Posterior cingulate gyrus (tissue), 11 donors: ENCODE measurements at regions not wholly inside any gene's neighbourhood (a gene's known extent, or its start where the extent isn't known, plus 50 kb on each side); places are given as distances from the start of the nearest gene placed in this dataset.
"Not testable (repeated sequence)": the region's sequence is repeated elsewhere in the genome, so short reads cannot be mapped to it uniquely, and the experiment has no call there.

Experiments
- DNase-seq, 10 donors: peaks; one replicate each; pipeline versions ENCODE4 v3.0.0 to v3.0.0-alpha.2; 2020 to 2021; ENCODE audit warnings: mixed read lengths in 3 of 10
- intact Hi-C: fragments of 100-400 bp; cut with DNase I; formaldehyde crosslinking; loops from one replicate; pipeline ENCODE4 v1.15.1; 2023

GRCh38 chr6:125421836-125422235 is 120.1 kb upstream of the HDDC2 start:
- peak in 6 of 10 donors; percentile 12 to 74 (median 38) for DNase-seq
- intact Hi-C loops = no loop called here

GRCh38 chr6:125423047-125423446 is 121.3 kb upstream of the HDDC2 start:
- intact Hi-C loops = no loop called here
- DNase-seq = no peak

DNA sequence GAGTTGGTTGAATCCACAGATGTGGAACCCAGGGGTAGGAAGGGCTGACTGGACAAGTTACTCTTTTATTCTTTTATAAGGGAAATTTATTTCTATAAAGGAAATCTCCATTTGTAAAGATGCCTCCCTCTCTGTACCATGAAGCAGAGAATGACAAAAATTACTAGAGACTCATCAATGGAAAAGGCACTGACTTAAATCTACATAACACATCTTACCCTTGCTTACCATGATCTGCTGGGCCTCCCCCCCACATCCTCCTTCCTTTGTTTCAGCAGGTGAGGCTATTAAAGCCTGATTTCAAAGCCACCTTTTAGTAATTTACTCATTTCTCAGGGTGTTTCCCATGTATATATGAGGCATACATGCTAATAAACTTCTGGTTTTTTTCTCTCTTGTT is 130.2 kb upstream of the HDDC2 start:
- no peak for DNase-seq
- intact Hi-C loops = no loop called here

DNA sequence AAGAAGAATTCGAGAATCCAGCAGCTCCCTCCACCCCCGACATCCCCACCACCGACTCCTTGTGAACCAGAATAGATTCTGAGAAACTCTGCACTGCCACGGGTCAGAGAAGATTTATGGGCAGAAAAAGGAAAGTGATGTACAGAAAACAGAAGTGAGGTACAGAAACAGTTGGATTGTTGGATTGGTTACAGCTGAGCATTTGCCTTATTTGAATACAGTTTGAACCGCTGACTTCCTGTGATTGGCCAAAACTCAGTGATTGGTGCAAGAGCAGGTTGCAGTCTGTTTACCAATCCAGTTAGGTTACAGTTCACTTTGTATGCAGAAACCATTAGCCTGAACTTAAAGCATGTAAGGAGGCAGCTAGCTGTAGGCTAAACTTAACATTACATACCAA is 131.2 kb upstream of the HDDC2 start:
- intact Hi-C loops = no loop called here
- DNase-seq = no peak

GRCh38 chr6:125434760-125435159 is 133.0 kb upstream of the HDDC2 start:
- intact Hi-C loops = no loop called here
- no peak for DNase-seq

DNA sequence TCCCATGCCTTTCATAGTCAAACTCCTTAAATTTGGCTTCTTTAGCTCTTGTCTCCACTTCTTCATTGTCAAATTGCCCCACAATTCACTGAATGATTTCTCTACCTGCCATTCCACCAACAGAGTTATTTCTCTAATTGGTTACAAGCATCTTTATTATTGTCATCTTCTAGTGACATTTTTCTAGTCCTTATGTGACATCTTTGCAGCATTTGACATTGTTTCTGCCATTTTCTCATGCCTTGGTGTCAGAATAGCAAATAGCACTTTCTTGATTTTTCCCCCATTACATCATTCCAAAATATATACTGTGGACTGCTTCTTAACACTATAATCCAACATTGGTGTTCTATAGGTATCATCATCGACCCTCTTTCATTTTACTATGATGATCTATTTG is 137.7 kb upstream of the HDDC2 start:
- no peak for DNase-seq
- intact Hi-C loops = no loop called here

DNA sequence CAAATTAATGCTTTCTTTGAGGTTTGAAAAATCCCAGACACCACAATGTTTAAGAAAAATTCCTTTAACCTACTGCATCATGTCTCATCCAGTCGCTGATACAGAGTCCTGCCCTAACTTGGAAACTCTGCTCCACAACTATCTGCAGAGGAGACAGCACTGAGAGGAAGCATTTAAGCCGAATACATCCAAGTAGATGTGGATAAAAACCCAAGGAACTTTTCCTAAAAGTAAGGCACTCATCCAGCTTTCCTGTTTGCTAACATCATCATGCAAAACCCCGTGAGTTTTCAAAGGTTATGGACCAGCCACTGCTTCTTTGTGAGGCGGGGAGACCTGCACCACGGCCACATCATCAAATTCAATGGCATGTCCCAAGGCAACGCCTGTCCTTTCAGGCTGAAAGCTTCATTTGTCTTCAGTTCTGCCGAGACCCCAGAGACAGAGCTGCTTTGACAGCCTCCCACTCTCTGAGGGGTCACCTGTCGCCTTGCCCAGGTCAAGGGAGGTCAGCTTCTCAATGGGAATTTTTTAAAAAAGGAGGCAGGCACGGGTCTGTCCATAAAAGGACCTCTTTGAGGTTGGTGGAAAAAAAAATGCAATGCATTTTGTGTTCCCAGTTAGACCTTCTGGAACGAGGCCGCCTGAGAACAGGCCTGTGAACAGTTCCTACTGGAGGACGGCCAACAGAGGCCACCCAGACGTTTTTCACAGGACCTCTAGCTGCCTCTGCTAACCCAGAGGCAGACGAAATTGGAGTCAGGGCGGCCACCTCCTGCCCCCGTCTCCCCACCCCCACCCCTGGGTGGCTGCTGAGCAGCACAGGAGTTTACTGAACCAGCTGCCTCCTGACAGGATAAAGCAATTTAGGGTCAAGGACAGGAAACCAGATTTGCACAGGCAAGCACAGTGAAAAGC is 142.5 kb upstream of the HDDC2 start:
- peak in 1 of 10 donors; percentile 61 for DNase-seq
- intact Hi-C loops = no loop called here

DNA sequence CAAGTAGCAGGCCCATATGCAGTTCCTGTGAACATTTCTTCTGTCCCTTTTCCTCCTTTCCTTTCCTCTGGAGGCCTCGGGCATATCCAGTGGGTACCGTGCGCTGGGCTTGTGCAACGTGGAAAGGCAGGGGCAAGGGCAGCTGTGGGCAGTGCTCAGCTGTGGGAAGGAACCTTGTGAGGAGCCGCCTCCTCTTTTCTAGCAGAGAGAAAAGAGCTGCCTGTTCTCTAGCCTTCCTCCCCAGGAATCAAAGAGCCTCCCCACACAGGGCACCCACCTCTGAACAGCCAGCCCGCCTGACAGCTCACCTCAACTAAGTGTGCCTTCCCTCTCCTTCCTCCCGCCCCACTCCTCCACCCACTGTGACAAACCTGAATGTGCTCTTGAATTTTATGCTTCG is 143.3 kb upstream of the HDDC2 start:
- peak in 1 of 10 donors; percentile 61 for DNase-seq
- intact Hi-C loops = no loop called here

GRCh38 chr6:125446011-125446410 is 144.2 kb upstream of the HDDC2 start:
- intact Hi-C loops = no loop called here
- no peak for DNase-seq

GRCh38 chr6:125451750-125452149 is 150.0 kb upstream of the HDDC2 start:
- intact Hi-C loops = no loop called here
- DNase-seq = no peak

GRCh38 chr6:125453516-125453915 is 151.7 kb upstream of the HDDC2 start:
- intact Hi-C loops = no loop called here
- no peak for DNase-seq

- intact Hi-C loops = no loop called here
- no peak for DNase-seq
These were observed 152.6 kb upstream of the HDDC2 start for GRCh38 chr6:125454351-125454750.

DNA sequence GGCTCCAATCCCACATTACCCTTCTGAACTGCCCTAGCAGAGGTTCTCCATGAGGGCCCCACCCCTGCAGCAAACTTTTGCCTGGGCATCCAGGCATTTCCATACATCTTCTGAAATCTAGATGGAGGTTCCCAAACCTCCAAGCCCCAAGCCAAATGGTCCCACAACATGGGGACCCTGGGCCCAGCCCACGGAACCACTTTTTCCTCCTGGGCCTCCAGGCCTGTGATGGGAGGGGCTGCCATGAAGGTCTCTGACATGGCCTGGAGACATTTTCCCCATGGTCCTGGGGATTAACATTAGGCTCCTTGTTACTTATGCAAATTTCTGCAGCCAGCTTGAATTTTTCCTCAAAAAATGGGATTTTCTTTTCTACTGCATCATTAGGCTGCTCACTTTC is 156.7 kb upstream of the HDDC2 start:
- intact Hi-C loops, DNase-seq: not testable (repeated sequence)

DNA sequence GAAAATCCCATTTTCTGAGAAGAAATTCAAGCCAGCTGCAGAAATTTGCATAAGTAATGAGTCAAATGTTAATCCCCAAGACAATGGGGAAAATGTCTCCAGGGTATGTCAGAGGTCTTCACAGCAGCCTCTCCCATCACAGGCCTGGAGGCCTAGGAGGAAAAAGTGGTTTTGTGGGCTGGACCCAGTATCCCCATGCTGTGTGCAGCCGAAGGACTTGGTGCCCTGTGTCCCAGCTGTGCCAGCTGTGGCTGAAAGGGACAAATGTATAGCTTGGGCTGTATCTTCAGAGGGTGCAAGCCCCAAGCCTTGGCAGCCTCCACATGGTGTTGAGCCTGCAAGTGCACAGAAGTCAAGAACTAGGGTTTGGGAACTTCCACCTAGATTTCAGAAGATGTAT is 163.6 kb upstream of the HDDC2 start:
- DNase-seq, intact Hi-C loops: not testable (repeated sequence)

- intact Hi-C loops = no loop called here
- DNase-seq = no peak
These were observed 168.1 kb upstream of the HDDC2 start for GRCh38 chr6:125469915-125470314.

DNA sequence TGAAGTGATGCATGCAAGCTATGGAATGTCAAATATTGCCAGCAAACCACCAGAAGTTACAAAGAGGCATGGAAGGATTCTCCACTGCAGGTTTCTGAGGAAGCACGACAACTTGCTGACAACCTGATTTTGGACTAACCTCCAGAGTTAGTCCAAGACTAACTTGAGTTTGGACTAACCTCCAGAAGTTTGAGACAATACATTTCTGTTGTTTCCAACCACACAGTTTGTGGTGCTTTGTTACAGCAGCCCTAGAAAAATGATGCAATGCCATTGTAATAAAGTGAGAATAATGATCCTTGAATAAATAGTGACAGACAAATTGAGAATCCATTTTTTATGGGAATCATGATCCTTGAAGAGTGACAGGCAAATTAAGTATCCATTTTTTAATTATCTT is 169.9 kb upstream of the HDDC2 start:
- intact Hi-C loops = no loop called here
- DNase-seq = no peak

DNA sequence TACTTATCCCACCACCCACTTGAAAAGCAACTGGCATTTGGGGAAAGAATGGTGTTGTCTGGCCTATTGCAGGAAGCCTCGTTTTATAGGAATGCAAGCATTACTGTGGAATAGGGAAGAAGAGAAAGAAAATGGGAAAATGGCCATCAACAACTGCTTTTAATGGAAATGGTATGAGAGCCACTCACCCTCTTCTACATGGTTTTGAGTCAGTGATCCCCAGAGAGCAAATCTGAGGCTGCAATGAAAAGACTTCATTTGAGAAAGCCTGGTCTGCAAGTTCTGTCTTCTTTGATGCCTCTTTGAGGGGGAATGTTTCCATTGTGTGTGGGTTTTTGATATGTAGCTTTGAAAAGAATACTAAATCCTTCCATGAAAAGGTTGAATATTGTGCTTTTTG is 172.3 kb upstream of the HDDC2 start:
- no peak for DNase-seq
- intact Hi-C loops = no loop called here

DNA sequence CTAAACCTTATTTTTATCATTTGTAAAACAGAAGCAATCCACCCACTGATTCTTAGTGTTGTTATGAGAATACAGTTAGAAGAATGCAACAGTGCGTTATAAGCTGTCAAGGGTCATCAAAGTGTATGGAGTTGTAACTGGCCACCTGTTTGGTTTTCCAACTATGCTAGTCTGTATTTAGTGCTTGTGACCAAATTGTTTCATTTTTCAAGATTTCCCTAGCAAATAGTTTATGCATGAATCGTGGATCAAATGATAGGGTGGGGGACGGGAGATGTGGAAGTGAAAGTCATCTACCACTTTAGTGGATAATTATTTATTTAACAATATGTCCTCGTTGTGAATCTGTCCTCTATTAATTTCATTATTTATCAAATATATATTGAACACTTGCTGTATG is 175.4 kb upstream of the HDDC2 start:
- no peak for DNase-seq
- intact Hi-C loops = no loop called here

DNA sequence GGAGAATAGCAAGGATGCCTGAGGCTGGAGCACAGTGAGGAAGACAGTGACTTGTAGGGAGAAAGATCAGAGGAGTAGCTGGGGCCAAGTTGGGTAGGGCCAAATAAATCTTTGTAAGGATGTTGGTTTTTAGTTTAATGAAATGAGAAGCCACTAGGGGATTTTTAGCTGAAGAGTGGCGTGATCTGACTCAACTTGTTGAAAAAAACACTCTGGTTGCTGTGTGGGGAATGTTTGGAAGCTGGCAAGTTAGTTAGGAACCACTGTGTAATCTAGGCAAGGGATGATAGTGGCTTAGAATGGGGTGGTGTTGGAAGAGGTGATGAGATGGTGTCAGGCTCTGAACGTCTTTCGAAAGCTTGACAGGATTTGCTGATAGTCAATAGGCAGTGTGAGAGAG is 176.1 kb upstream of the HDDC2 start:
- DNase-seq = no peak
- intact Hi-C loops = no loop called here

DNA sequence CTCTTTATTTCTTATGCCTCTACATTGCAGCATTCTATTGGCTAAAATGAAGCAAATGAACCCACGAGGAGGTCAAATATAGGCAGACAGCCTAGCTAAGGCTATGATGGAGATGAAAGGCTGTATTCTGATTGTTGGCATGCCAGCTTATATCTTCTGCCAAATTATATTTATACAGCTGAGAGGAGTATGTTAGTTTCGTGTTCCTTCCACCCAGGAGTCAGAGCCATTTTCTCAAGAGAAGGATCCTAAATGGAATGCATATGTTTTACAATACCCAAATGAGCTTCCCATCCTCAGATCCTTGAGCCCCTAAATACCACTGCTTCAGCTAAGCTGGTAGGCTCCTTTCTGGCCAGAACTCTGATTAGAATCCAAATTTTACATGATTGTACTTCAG is 178.4 kb upstream of the HDDC2 start:
- intact Hi-C loops = no loop called here
- no peak for DNase-seq

- intact Hi-C loops = no loop called here
- no peak for DNase-seq
These were observed 178.8 kb upstream of the HDDC2 start for GRCh38 chr6:125480571-125480970.

DNA sequence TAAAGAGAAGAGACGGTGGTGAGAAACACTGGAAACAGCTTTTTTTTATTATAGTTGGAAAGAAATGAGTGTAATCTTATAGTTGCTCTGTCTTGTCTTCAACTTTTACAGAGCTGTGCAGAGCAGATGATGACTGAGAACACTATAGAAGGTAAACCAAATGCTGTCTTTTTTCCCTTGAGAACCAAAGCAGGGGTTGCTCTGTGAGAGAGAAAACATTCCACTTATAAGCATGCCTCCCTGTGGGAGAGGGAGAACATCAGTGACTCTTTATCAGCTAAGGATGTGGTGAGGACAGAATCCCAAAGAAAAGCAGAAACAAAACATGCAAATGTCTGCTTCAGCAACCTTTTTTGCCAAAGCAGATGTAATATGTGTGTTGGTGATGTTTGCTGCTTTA is 179.3 kb upstream of the HDDC2 start:
- no peak for DNase-seq
- intact Hi-C loops = no loop called here

- intact Hi-C loops = no loop called here
- DNase-seq = no peak
These were observed 184.0 kb upstream of the HDDC2 start for GRCh38 chr6:125485757-125486156.
